Tibial nerve (tissue), 4 donors: ENCODE measurements at regions not wholly inside any gene's neighbourhood (a gene's known extent, or its start where the extent isn't known, plus 50 kb on each side); places are given as distances from the start of the nearest gene placed in this dataset.

Experiments
- DNase-seq, 2 donors: peaks; one replicate each; pipeline ENCODE4 v3.0.0-alpha.2; 2019; ENCODE audit warnings: low spot score in 2 of 2
- H3K27ac ChIP-seq, 4 donors: fragments of 200-600 bp; sonication (generic) in 3 of 4; one replicate each; pipeline ENCODE4 v1.5.1; 2017 to 2019; ENCODE audit warnings: mild to moderate bottlenecking in 1 of 4
- H3K27me3 ChIP-seq, 2 donors: fragments of 200-600 bp; sonication (generic) in 1 of 2; one replicate each; pipeline versions ENCODE4 v1.5.1 to v1.6.0; 2017 to 2019
- H3K36me3 ChIP-seq, 3 donors: fragments of 200-600 bp; sonication (generic); one replicate each; pipeline ENCODE4 v1.5.1; 2018 to 2019
- H3K4me1 ChIP-seq, 4 donors: fragments of 200-600 bp; sonication (generic) in 3 of 4; one replicate each; pipeline ENCODE4 v1.5.1; 2017 to 2019
- H3K4me3 ChIP-seq, 4 donors: fragments of 200-600 bp; sonication (generic) in 3 of 4; one replicate each; pipeline ENCODE4 v1.5.1; 2017 to 2019; ENCODE audit warnings: mild to moderate bottlenecking in 1 of 4, moderate library complexity in 1 of 4
- H3K9me3 ChIP-seq, 4 donors: fragments of 200-600 bp; sonication (generic) in 3 of 4; one replicate each; pipeline ENCODE4 v1.5.1; 2017 to 2019
- CTCF ChIP-seq, 5 experiments: fragments of 200-600 bp in 3 of 5; fragments of 450-650 bp in 2 of 5; sonication (generic) in 3 of 5; IDR thresholded peaks; one replicate each; pipeline ENCODE4 v1.5.1; 2016 to 2019; ENCODE audit warnings: antibody characterized with exemption in 5 of 5, mild to moderate bottlenecking in 3 of 5, moderate library complexity in 2 of 5
- EP300 ChIP-seq, 2 donors: sonication (generic); formaldehyde crosslinking; IDR thresholded peaks; one replicate each; pipeline ENCODE4 v1.6.1; 2017; ENCODE audit warnings: antibody characterized with exemption in 2 of 2, mild to moderate bottlenecking in 1 of 2
- POLR2A ChIP-seq, 2 donors: fragments of 450-650 bp; IDR thresholded peaks; one replicate each; pipeline ENCODE4 v1.6.1; 2017; ENCODE audit warnings: antibody characterized with exemption in 2 of 2, mild to moderate bottlenecking in 2 of 2, moderate library complexity in 2 of 2
- WGBS, 2 donors: methylation state at CpG; one replicate each; pipeline ENCODE4 v1.1.5; 2018; 5-methylcytosine and 5-hydroxymethylcytosine counted together

DNA sequence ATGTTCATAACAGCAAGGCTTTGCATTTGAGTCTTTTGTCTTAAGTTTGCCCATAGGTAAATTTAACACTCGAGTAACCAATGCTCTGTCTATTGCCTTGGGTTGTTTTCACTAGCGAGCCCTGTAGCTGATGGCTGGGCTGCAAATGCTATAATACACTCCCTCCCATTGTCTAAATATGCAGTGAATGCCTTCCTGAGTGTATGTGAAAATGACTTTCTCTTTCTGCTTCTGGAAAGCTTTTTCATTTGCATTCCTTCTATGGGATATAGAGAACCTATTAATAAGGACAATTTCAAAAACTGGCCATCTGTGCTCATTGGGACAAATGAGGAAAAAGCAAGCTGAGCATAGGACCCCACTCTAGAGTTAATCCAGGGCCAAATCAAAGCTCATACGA is 156.5 kb upstream of the FBXL4 start:
- no peak for TF ChIP-seq CTCF (IDR thresholded peaks at IDR 0.05)
- TF ChIP-seq EP300 (IDR thresholded peaks at IDR 0.05): no peak
- TF ChIP-seq POLR2A (IDR thresholded peaks at IDR 0.05): no peak
- no peak for DNase-seq
- WGBS, 2 donors: 42 to 51% methylated on average over 3 of the region's 3 CpGs
- Histone ChIP-seq H3K36me3 (no peaks in the 10 kb centered on the region), H3K4me1 (no peaks in the 10 kb centered on the region), H3K4me3 (no peak overlapping the region), H3K9me3 (no peaks in the 10 kb centered on the region), H3K27me3 (no peaks in the 10 kb centered on the region), H3K27ac (no peak overlapping the region)

DNA sequence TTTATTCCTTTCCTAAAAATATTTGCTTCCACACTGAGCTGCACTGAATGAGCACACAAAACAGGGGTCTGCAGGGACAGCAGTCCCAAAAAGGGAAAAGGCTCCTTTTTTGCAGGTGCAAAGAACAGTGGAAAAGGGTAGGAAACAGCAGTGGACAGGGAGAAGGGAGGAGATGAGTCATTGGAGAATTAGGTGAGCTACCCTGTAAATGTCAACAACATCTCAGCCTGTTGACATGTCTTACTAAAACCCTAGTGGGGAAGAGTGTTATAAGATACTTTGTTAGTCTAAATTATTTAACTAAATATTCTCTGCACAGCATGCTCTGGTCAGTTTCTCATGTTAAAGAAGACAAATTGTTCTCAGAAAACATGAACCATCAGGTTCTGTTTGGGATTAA is 151.5 kb upstream of the FBXL4 start:
- Histone ChIP-seq H3K9me3 (no peaks in the 10 kb centered on the region), H3K27me3 (no peaks in the 10 kb centered on the region), H3K4me3 (no peak overlapping the region), H3K36me3 (no peaks in the 10 kb centered on the region), H3K27ac (no peak overlapping the region), H3K4me1 (no peaks in the 10 kb centered on the region)
- TF ChIP-seq POLR2A (IDR thresholded peaks at IDR 0.05): no peak
- no peak for TF ChIP-seq CTCF (IDR thresholded peaks at IDR 0.05)
- no peak for TF ChIP-seq EP300 (IDR thresholded peaks at IDR 0.05)
- DNase-seq: no peak

DNA sequence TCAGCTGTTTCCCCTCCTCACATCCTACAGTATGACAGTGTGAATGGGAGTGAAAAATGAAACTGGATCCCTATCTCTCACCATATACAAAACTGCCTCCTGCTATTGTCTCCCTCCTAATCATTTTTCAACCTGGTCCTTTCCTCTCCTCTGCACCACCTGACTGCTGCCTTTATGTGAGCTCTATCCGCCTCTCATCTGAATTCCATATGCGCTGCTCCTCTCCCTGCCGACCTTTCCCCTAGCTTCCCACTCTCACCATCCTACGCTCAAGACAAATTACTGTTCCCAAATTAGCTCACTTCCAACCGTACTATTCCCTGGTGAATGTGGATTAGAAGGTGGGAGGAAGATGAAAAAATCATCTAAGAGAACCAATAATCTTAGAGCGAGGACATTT is 148.4 kb upstream of the FBXL4 start:
- Histone ChIP-seq H3K4me1 (no peaks in the 10 kb centered on the region), H3K27me3 (no peaks in the 10 kb centered on the region), H3K4me3 (no peak overlapping the region), H3K27ac (no peak overlapping the region), H3K36me3 (no peaks in the 10 kb centered on the region), H3K9me3 (no peaks in the 10 kb centered on the region)
- no peak for DNase-seq
- WGBS, 2 donors: 44 to 55% methylated on average over 6 of the region's 6 CpGs
- no peak for TF ChIP-seq EP300 (IDR thresholded peaks at IDR 0.05)
- no peak for TF ChIP-seq CTCF (IDR thresholded peaks at IDR 0.05)
- TF ChIP-seq POLR2A (IDR thresholded peaks at IDR 0.05): no peak

DNA sequence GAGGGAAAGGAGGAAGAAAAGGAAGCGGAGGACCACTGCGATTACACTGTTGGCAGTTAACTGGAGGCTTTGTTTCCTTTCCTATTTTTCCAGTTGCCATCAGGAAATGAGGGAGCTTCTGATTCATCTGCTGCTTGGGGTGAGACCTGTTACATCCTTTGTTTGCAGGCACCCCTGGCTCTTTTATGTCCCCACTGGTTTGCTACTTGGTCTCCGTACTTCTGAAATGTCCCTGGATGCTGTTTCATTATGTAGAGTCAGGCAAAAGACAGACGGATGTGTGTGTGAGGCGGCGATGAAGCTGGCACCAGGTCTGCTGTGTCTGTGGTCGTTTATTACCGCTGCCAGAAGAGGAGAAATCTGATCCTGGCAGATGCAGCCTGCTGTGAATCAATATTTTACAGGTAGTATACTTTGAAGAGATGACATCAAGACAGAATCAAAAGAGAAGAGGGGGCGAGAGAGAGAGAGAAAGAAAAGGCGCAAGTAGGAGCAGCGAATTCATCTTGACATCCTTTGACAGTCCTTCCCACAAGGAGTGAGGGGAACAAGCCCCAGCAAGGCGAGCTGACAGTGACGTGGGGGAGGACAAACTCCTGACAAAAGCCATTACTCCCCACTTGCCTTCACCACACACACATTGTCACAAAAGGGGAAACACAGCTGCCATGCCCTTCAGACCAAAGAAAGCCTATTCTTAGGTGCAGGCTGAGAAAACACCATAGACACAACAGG is 145.9 kb upstream of the FBXL4 start:
- no peaks in the 10 kb centered on the region for H3K27me3 ChIP-seq
- H3K4me1 ChIP-seq: no peaks in the 10 kb centered on the region
- no peak for DNase-seq
- no peaks in the 10 kb centered on the region for H3K9me3 ChIP-seq
- no peak for TF ChIP-seq CTCF (IDR thresholded peaks at IDR 0.05)
- no peak for TF ChIP-seq POLR2A (IDR thresholded peaks at IDR 0.05)
- no peak for TF ChIP-seq EP300 (IDR thresholded peaks at IDR 0.05)
- no peak overlapping the region for H3K4me3 ChIP-seq
- no peak overlapping the region for H3K27ac ChIP-seq
- WGBS, 2 donors: 60 to 69% methylated on average over 12 to 13 of the region's 13 CpGs
- no peaks in the 10 kb centered on the region for H3K36me3 ChIP-seq

GRCh38 chr6:99092461-99092860 is 144.7 kb upstream of the FBXL4 start:
- Histone ChIP-seq H3K9me3 (no peaks in the 10 kb centered on the region), H3K4me3 (no peak overlapping the region), H3K27me3 (no peaks in the 10 kb centered on the region), H3K36me3 (no peaks in the 10 kb centered on the region), H3K4me1 (no peaks in the 10 kb centered on the region), H3K27ac (no peak overlapping the region)
- DNase-seq: no peak
- 63 to 71% methylated on average over 7 of the region's 7 CpGs for WGBS, 2 donors
- TF ChIP-seq POLR2A (IDR thresholded peaks at IDR 0.05) (no peak), EP300 (IDR thresholded peaks at IDR 0.05) (no peak), CTCF (IDR thresholded peaks at IDR 0.05) (no peak)
